HL-60 (cell line): ENCODE measurements at regions not wholly inside any gene's neighbourhood (a gene's known extent, or its start where the extent isn't known, plus 50 kb on each side); places are given as distances from the start of the nearest gene placed in this dataset.

ENCODE experiments used
- TF ChIP-seq, protein P1 (sequence below): IDR thresholded peaks from one replicate; pipeline ENCODE4 v1.5.1; 2011; ENCODE audit warnings: low read length, control low read depth, inconsistent platforms; ENCODE audit not compliant: insufficient read depth
- TF ChIP-seq, protein P2 (sequence below): IDR thresholded peaks from 2 replicates; pipeline ENCODE4 v1.6.1; 2012; ENCODE audit warnings: low read depth; ENCODE audit not compliant: insufficient replicate concordance

DNA sequence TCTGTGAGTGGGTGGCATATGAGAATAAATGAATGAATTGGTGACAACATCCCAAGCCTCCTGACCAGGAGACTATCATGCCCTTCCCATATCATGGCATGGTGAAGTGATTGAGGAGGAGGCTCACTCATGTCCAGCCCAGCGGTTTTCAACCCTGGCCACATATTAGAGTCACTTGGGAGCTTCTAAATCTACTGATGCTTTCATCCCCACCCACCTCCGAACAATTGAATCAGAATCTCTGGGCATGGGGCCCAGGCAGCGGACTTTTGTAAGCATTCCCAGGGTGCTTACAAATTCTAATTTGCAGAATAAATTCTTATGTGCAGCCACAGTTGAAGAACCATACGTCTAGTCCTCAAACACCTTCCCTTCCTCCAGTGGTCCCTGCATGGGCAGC is 81.7 kb upstream of the SEC11C start:
- TF ChIP-seq, protein P1, sequence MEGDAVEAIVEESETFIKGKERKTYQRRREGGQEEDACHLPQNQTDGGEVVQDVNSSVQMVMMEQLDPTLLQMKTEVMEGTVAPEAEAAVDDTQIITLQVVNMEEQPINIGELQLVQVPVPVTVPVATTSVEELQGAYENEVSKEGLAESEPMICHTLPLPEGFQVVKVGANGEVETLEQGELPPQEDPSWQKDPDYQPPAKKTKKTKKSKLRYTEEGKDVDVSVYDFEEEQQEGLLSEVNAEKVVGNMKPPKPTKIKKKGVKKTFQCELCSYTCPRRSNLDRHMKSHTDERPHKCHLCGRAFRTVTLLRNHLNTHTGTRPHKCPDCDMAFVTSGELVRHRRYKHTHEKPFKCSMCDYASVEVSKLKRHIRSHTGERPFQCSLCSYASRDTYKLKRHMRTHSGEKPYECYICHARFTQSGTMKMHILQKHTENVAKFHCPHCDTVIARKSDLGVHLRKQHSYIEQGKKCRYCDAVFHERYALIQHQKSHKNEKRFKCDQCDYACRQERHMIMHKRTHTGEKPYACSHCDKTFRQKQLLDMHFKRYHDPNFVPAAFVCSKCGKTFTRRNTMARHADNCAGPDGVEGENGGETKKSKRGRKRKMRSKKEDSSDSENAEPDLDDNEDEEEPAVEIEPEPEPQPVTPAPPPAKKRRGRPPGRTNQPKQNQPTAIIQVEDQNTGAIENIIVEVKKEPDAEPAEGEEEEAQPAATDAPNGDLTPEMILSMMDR, result no peak
- TF ChIP-seq, protein P2, sequence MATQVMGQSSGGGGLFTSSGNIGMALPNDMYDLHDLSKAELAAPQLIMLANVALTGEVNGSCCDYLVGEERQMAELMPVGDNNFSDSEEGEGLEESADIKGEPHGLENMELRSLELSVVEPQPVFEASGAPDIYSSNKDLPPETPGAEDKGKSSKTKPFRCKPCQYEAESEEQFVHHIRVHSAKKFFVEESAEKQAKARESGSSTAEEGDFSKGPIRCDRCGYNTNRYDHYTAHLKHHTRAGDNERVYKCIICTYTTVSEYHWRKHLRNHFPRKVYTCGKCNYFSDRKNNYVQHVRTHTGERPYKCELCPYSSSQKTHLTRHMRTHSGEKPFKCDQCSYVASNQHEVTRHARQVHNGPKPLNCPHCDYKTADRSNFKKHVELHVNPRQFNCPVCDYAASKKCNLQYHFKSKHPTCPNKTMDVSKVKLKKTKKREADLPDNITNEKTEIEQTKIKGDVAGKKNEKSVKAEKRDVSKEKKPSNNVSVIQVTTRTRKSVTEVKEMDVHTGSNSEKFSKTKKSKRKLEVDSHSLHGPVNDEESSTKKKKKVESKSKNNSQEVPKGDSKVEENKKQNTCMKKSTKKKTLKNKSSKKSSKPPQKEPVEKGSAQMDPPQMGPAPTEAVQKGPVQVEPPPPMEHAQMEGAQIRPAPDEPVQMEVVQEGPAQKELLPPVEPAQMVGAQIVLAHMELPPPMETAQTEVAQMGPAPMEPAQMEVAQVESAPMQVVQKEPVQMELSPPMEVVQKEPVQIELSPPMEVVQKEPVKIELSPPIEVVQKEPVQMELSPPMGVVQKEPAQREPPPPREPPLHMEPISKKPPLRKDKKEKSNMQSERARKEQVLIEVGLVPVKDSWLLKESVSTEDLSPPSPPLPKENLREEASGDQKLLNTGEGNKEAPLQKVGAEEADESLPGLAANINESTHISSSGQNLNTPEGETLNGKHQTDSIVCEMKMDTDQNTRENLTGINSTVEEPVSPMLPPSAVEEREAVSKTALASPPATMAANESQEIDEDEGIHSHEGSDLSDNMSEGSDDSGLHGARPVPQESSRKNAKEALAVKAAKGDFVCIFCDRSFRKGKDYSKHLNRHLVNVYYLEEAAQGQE, result no peak
